ENCODE measurements at regions not wholly inside any gene's neighbourhood (a gene's known extent, or its start where the extent isn't known, plus 50 kb on each side); places are given as distances from the start of the nearest gene placed in this dataset.
"Not testable (repeated sequence)": the region's sequence is repeated elsewhere in the genome, so short reads cannot be mapped to it uniquely, and the experiment has no call there.

DNA sequence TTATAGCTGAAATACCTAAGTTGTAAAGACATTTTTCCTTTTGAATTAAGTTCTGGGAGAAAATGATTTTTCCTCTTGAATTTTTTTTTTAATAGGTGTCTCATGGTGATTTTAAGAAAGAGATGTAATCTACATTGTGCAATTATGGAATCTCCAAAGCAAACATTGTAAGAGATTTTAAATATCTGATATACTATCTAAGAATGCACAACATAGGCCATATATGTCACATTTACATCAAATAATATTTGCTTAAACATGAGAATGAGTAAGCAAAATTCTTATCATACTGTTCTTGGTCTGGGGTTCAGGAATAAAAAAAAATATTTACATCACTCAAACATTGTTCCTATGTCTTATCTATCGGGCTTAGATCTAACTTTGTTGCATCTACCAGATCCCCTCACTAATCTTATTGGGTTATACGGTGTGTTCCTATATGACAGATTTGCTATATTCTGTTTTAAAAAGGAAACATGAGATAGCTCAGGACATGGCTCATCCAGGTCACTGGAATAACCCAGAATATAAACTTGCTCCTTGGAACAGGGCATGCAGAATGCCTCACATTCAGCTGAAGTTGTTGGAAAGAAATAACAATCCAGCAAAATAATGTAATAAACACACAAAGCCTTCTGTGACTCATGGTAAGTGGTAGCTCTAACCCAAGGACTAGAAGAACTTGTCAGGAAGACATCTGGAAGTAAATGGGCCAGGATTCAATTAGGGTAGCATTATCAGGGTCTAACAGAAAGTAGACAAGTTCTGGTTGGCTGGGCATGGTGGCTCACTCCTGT is 794.7 kb downstream of the IPMK start:
- DNase-seq: no peak

DNA sequence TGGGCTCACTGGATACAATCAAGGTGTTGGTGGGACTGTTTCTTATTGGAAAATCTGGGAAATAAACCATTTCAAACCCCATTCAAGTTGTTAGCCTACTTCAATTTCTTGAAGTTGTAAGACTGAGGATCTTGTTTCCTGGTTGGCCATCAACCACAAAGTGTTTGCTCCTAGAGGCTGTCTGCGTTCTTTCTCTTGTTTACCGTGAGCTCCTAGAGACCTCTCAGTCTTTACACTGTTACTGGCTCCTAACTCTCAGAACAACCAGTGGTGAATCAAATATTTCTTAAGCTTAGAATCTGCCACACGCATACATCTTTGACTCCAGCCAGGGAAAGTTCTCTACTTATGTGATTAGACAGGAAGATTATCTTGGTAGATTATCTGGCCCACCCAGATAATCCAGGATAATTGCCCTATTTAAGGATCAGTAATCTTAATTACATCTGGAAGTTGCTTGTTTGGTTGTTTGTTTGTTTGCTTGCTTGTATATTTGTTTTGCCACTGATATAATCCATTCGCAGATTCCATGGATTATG is 798.7 kb downstream of the IPMK start:
- DNase-seq: no peak

DNA sequence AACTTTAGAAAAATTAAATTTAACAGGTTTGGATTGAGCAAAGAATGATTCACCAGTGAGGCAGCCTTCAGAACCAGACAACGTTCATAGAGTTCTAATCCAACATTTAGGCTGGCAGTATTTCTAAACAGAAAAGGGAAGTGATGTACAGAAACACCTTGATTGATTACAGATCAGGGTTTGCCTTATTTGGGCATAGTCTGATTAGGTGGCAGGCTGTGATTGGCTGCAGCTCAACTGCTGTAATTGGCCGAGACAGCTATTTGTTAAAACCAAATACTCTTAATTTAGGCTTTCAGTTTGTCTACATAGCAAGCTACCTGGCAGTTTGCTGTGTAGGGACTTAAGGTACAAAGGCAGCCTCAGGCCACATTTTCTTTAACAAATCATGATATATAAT is 802.5 kb downstream of the IPMK start:
- DNase-seq: no peak

DNA sequence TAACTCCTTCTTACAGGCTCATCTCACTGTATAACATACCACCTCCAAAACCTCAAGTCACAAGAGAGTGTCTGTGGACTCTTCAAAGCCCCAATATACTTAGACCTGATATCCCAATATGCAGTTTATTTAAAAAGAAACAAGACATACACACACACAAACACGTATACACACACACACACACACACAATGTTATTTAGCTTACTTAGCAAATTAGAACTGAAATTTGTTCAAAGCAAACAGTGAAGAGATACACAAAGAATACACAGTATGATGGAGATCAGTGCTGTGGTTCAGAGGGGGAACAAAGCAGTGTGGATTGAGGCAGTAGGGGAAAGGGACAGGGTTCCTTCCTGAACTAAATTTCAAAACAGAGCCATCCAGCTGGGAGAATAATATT is 807.2 kb downstream of the IPMK start:
- no peak for DNase-seq

DNA sequence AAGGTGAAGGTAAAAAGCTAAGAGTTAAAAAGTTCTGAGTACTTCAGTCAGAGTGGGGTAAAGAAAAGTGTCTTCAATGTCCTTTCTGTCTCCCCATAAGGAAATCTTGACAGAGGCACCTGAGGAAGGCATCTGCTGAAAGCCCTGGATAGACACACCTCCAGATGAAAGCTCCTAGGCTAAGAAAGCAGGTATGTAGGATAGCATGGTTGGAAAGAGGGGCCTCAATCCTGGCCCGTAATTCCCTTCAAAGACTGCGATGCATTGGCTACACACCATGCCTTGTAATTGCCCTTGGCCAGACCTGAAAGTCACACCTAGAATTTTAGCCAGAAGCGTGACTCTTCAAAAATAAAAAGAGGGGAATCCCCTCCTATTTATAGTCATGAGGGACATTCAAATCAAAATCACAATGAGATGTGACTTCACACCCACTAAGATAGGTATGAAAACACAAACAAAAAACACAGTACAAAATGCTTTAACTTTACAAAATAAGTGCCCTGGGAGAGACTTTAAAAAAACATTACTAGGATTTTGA is 809.7 kb downstream of the IPMK start:
- no peak for DNase-seq

DNA sequence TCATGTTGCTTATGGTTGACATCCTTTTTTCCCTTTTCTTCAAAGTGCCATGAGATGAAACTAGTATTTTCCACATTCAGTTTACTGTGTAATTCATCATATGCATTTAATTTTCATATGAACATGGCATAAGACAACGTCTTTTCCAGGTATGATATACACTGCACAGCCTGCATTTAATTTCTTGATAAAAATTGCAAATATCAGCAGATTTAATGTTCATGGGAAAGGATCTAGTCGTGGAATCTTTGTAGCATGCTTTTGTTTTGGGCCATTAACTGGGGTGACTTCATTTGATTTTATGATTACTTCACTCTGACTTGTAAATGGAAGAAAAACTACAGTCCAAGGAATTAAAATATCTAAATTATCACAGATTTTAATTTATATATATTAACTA is 837.3 kb downstream of the IPMK start:
- no peak for DNase-seq

DNA sequence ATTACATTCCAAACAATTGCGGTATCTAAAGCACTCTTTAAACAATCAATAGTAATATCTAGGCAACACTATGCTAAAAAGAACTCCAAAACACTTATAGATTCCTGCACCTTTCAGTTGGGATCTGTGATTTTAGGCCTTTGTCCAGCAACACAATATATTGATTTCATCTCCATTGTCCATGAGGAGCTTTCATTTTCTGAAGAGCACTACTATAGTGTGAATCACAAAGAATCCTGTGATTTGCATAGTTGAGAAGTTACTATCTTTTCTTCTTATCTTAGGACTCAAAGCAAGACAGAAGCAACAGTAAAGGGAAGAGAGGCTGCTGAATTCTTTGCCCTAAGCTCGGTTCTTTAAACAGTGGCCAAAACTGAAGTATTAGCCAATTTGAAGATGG is 846.8 kb downstream of the IPMK start:
- no peak for DNase-seq

DNA sequence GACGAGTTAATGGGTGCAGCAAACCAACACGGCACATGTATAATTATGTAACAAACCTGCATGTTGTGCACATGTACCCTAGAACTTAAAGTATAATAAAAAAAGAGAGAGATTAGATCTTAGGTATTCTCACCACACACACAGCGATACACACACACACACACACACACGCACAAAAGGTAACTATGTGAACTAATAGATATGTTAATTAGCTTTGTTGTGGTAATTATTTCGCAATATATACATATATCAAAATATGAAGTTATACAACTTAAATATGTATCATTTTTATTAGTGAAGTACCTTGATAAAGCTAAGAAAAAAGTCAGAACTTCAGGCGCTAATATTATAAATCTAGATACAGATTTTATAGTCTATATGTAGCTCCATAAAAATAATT is 849.2 kb downstream of the IPMK start:
- DNase-seq: no peak

DNA sequence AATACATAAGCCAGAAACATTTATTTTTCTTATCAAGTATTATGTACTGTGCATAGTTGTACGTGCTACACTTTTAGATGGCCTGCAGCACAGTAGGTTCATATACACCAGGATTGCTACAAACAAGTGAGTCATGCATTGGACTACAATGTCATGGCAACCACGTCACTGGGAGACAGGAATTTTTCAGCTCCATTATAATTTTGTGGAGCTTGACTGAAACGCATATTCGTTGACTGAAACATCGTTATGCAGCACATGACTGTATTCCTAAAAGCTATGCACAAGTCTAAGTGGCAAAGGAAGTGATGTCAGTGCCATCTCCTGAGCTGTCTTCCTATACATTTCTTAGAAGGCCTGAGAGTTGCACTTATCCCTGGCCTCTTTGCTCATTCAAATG is 871.8 kb downstream of the IPMK start:
- DNase-seq: no peak

DNA sequence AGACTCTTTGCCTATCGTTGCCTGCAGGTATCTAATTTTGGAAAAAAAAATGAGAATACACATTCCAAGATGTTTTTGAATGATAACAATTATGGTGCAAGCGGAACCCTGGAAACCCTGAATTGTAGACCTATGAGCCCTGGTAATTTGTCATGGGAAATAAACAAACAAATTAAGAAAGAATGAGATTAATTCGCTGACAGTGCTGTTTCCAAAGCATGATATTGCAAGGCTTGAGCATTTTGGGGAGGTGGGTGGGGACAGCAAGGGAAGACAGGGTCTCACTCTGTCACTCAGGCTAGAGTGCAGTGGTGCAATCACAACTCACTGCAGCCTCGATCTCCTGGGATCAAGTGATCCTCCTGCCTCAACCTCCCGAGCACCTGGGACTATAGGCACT is 900.3 kb downstream of the IPMK start:
- DNase-seq: no peak

DNA sequence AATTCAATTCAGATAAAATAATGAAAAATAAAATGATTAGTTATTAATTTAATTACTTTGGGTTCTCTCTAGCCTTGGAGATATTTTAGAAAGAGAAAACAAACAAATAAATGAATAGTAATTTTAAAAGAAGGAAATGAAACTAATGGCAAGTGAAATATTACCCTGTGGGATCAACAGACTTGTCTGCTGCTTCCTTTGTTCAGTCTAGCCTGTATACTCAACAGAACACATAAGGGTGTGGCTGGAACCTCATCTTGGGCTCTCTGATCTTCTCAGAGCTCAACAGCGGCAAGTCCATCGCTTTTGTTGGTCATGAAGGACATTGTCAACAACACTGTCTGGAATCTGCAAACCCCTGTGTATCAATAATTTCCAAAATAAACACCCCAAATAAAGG is 904.9 kb downstream of the IPMK start:
- DNase-seq: no peak

DNA sequence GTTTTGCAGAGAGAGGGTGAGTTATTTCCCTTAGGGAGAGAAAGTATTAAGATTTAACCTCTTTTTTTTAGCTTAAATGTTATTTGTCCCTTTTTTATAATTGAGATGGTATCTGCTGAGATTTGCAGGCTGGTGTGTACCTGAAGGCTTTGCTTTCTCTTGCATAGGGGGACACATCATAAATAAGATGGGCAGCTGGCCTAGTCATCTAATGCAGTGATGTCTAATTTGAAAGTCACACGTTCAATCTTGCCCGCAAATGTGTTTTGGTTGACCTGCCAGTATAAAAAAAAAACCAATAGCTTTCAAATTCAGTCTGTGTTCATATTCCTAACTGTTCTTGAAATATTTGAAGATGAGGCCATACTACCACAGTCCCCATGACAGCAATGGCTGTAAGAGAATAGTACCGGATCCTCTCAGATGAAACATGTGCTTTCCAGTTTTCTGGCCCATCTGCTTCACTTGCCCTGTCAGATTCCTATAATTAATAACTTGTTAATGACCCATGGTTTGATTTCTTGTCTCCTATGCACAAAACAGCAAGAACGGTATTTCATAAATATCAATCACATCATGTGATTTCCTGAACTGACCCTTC is 914.2 kb downstream of the IPMK start:
- no peak for DNase-seq

DNA sequence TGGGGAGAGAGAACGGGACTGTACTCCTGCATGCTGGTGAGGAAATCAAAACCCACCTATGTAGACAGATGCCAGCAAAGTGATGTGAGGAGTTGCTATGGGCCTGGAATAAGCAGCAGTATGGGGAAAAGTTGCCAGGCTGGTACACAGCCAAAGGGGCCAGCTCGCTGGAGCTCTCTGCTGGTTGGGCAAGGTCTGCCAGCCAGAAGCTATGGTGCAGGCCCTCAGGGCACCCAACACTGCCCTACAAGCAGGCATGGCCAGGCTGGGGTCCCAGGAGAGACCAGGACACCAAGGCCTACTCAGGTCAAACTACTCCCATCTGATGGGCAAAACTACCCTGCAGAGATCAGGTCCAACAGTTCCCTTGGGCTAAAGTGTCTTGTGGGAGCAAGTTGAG is 916.6 kb downstream of the IPMK start:
- no peak for DNase-seq

DNA sequence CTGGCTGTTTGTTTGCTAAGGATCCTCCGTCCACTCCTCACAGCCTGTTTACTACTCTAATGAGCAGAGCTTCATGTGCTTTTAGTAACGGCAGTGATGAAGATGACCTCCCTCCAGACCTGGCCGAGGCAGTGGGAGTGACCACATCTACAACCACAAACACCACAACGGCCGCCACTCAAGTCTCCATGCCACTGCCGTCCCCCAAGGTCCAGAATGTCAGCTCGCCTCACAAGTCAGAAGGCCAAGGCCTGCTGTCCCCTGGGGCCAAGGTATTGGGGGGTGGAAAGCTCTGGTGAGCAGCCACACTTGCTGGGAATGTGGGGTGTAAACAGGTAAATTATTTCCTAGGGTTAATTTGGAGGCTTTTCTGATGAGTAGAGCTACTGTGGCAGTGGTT is 926.4 kb downstream of the IPMK start:
- DNase-seq: no peak

DNA sequence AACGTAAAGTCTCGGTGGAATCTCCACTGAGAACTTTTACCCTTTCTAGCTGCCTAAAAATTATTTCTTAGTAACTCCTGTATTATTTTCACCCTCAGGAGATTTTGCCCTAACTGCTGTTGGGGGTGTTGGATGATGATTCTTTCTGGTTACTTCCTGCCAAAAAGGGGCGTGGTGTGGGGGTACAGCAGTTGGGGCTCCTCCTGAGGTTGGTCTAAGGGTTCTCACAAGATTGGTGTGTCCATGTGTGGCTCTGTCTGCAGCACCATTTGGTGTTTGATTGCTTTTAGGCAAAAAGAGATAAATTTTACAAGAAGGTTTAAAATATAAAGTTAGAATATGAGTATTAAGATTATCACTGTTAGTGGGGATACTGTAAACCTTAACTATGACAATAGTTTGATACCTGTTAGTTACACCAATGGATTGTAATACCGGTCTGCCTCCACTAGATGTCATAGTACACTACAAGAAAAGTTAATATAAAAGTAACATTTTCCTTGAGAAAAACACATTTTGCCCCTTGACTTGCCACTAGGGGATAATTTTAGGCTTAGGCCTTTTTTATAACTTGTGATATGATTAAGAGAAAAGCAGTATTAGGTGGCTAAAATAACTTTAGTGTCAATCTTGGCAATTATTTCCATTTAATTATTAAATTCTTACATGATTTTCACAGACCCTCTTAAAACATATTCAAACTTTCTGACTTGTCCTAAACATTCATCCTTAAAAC is 928.7 kb downstream of the IPMK start:
- DNase-seq: peak; percentile 16

DNA sequence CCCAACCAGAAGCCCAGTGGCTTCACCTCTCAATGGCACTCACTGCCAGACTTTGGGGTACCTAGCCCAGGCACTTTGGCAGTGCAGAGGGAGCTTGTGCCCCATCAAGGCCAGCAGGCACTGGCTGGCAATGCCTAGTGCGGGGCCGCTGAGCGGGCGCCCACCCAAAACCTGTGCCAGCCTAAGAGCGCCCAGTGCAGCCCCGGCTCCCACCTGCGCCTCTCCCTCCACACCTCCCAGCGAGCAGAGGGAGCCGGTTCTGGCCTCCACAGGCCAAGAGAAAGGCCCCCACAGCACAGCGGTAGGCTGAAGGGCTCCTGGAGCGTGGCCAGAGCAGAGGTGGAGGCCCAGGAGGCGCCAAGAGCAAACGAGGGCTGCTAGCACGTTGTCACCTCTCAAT is 930.8 kb downstream of the IPMK start:
- no peak for DNase-seq

DNA sequence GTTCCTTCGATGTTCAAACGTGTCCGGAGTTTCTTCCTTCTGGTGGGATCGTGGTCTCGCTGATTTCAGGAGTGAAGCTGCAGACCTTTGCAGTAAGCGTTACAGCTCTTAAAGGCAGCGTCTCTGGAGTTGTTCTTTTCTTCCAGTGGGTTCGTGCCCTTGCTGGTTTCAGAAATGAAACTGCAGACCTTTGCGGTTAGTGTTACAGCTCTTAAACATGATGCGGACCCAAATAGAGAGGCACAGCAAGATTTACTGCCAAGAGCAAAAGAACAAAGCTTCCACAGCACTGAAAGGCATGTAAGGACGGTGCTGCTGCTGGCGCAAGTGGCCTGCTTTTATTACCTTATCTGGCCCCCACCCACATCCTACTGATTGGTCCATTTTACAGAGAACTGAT is 931.4 kb downstream of the IPMK start:
- no peak for DNase-seq

DNA sequence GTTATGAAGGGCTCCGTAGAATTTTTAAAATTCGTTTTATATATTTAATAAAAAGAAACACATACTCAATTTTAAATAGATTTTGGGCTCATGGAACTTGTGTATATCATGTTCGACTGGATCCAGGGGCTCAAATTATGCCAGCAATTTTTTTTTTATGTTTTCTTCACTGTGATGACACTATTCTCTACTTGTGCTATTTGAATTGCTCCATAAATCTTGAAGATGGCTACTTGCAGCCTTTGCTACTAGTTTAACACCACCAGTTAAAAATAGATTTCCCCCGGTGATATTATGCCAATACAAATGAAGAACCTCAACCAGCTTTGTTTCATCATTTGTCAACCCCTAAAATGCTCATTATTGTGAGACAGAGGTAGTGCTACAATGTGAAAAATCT is 933.2 kb downstream of the IPMK start:
- no peak for DNase-seq

DNA sequence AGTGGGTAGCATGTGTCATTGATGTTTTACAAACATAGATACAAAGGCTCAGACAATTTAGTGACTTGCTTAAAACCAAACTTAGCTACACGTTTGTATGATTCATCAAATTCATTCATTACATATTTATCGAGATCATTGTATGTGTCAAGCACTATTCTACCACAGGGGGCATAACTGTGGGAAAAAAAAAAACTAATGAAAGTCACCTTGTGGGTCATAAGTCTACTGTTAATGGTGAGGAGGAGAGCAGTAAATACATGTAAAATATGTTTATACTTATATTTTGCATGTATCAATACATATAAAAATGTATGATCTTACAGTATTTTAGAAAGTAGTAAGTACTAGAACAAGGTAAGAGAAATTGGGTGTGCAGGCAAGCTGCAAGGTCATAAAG is 933.8 kb downstream of the IPMK start:
- DNase-seq: no peak

DNA sequence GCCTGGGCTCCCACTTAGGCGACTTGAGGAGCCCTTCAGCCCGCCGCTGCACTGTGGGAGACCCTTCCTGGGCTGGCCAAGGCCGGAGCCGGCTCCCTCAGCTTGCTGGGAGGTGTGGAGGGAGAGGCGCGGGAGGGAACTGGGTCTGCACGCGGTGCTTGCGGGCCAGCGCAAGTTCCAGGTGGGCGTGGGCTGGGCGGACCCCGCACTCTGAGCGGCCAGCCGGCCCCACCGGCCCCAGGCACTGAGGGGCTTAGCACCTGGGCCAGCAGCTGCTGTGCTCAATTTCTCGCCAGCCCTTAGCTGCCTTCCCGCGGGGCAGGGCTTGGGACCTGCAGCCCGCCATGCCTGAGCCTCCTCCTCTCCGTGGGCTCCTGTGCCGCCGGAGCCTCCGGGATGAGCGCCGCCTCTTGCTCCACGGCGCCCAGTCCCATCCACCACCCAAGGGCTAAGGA is 946.3 kb downstream of the IPMK start:
- DNase-seq: not testable (repeated sequence)

DNA sequence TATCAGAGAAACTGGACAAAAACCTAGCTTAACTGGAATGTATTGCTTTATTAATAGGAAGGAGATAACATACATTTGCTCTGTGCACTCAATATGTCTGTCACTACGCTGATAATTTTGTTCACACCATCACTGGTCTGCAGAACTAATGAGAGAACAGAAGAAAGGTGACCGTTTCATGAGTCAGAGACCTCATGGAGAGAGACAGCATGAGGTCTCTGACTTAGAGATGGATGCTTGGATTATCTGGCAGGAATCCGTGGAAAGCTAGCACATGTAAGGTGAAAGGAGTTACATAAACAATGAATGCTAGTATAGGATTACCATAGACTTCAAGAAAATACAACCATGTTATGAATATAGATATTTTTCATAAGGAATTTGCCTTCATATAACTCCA is 947.3 kb downstream of the IPMK start:
- no peak for DNase-seq

DNA sequence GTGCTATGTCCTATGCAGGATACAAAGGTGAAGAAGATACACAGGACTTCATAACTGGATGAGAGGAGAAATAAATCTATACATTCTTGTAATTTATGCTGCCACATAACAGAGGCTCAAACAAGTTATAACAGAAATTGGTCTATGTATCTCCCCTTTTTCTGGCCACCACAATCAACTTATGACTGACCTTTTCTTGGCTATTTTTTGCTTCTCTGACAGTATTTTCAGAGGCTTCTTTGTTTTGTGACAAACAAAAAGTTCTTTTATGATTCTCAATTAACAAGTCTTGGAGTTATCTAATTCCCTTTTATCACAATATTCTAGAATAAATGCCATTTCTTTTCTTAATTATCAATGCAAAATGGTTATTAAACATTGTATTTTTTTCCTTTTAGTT is 953.0 kb upstream of the ZWINT start:
- DNase-seq: no peak

DNA sequence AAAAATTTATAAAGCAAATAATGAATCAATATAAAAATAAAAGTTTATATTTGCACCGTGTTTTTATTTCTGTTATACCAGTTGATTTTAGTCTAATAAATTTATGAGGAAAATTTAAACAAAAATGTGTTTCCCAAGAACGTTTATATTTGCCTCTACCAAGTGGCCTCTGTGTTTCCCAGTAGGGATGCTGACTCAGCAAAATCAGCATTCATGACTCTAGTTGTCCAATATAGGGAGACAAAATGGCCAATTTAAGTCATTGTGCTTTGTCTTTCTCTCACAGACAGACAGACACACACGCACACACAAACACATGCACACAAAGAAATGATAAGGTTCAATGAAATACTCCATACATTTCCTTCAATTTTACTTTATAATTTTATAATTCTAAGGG is 942.5 kb upstream of the ZWINT start:
- no peak for DNase-seq

DNA sequence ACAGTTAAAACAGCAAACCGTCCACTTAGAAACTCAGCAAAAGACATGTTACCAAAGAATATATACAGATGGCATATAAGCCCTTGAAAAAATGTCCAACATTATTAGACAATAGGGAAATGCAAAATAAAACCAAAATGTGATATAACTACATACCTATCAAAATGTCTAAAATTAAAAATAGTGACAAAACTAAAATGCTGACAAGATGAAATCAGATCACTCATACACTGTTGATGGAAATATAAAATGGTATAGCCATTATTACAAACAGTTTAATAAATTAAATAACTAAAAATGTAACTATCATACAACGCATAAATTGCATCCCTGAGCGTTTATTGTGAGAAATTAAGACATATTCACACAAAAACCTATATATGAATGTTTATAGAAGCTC is 939.7 kb upstream of the ZWINT start:
- no peak for DNase-seq
